ENCODE measurements at regions not wholly inside any gene's neighbourhood (a gene's known extent, or its start where the extent isn't known, plus 50 kb on each side); places are given as distances from the start of the nearest gene placed in this dataset.

GRCh38 chr16:18059089-18059488 is 277.4 kb downstream of the NPIPA8 start:
- Mint-ChIP-seq H3K27me3 (ENCODE audit: insufficient read depth, unreplicated experiment) (no peaks in the 10 kb centered on the region), H3K4me3 (ENCODE audit: unreplicated experiment) (no peak overlapping the region), H3K27ac (ENCODE audit: low read depth, unreplicated experiment) (no peak overlapping the region), H3K4me1 (ENCODE audit: insufficient read depth, unreplicated experiment) (no peaks in the 10 kb centered on the region), H3K9me3 (ENCODE audit: unreplicated experiment) (peaks cover 18% of the 10 kb centered on the region), H3K36me3 (ENCODE audit: insufficient read depth, unreplicated experiment) (no peaks in the 10 kb centered on the region)
- ChIA-PET POLR2A (no interaction called here), CTCF (no interaction called here)
- TF ChIP-seq, protein P1, sequence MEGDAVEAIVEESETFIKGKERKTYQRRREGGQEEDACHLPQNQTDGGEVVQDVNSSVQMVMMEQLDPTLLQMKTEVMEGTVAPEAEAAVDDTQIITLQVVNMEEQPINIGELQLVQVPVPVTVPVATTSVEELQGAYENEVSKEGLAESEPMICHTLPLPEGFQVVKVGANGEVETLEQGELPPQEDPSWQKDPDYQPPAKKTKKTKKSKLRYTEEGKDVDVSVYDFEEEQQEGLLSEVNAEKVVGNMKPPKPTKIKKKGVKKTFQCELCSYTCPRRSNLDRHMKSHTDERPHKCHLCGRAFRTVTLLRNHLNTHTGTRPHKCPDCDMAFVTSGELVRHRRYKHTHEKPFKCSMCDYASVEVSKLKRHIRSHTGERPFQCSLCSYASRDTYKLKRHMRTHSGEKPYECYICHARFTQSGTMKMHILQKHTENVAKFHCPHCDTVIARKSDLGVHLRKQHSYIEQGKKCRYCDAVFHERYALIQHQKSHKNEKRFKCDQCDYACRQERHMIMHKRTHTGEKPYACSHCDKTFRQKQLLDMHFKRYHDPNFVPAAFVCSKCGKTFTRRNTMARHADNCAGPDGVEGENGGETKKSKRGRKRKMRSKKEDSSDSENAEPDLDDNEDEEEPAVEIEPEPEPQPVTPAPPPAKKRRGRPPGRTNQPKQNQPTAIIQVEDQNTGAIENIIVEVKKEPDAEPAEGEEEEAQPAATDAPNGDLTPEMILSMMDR (IDR thresholded peaks at IDR 0.05; ENCODE audit: unreplicated experiment): no peak
- no peak for DNase-seq (ENCODE audit: unreplicated experiment)
- intact Hi-C loops (cut with micrococcal nuclease): no loop called here
- BruUV-seq (replicated peaks): no TSS peak

GRCh38 chr16:18055411-18055916 is 281.1 kb downstream of the NPIPA8 start:
- Mint-ChIP-seq H3K4me3 (ENCODE audit: unreplicated experiment) (no peak overlapping the region), H3K36me3 (ENCODE audit: insufficient read depth, unreplicated experiment) (no peaks in the 10 kb centered on the region), H3K27ac (ENCODE audit: low read depth, unreplicated experiment) (no peak overlapping the region), H3K9me3 (ENCODE audit: unreplicated experiment) (peaks cover 34% of the 10 kb centered on the region), H3K27me3 (ENCODE audit: insufficient read depth, unreplicated experiment) (no peaks in the 10 kb centered on the region), H3K4me1 (ENCODE audit: insufficient read depth, unreplicated experiment) (no peaks in the 10 kb centered on the region)
- BruUV-seq (replicated peaks): no TSS peak
- TF ChIP-seq, protein P1 (IDR thresholded peaks at IDR 0.05; ENCODE audit: unreplicated experiment): no peak
- CTCF ChIA-PET: no interaction called here
- POLR2A ChIA-PET: no interaction called here
- intact Hi-C loops (cut with micrococcal nuclease): no loop called here
- DNase-seq (ENCODE audit: unreplicated experiment): no peak

GRCh38 chr16:18050777-18051176 is 285.8 kb downstream of the NPIPA8 start:
- Mint-ChIP-seq H3K36me3 (ENCODE audit: insufficient read depth, unreplicated experiment) (no peaks in the 10 kb centered on the region), H3K9me3 (ENCODE audit: unreplicated experiment) (peaks cover 16% of the 10 kb centered on the region), H3K4me1 (ENCODE audit: insufficient read depth, unreplicated experiment) (no peaks in the 10 kb centered on the region), H3K4me3 (ENCODE audit: unreplicated experiment) (no peak overlapping the region), H3K27me3 (ENCODE audit: insufficient read depth, unreplicated experiment) (no peaks in the 10 kb centered on the region), H3K27ac (ENCODE audit: low read depth, unreplicated experiment) (no peak overlapping the region)
- no peak for DNase-seq (ENCODE audit: unreplicated experiment)
- POLR2A ChIA-PET: no interaction called here
- BruUV-seq (replicated peaks): no TSS peak
- TF ChIP-seq, protein P1 (IDR thresholded peaks at IDR 0.05; ENCODE audit: unreplicated experiment): no peak
- intact Hi-C loops (cut with micrococcal nuclease): no loop called here
- CTCF ChIA-PET: no interaction called here

DNA sequence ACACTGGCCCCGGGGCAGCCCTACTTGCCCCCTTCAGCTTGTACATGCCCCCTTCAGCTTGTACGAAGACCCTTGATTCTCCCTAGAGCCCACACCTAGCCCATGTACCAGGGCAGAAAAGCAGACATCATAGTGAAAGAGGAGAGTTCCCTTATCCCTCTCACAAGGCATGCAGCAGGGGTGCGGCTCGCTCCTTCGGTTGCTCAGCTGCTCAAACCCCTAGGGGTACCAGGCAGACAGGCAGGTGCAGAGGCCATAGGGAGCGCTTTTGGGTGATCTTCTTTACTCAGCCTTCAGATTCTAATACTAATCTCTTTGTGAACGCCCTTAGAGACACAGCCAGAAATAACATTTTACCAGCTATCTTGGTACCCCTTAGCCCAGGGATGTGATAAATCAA is 286.3 kb downstream of the NPIPA8 start:
- ChIA-PET CTCF (no interaction called here), POLR2A (interaction anchor here (0.6 kb wide), 1 partner anchor 740 kb away, joined by 5 read pairs; the partner anchor contains the start of gene RPS15A)
- H3K4me3 Mint-ChIP-seq (ENCODE audit: unreplicated experiment): no peak overlapping the region
- H3K4me1 Mint-ChIP-seq (ENCODE audit: insufficient read depth, unreplicated experiment): no peaks in the 10 kb centered on the region
- H3K36me3 Mint-ChIP-seq (ENCODE audit: insufficient read depth, unreplicated experiment): no peaks in the 10 kb centered on the region
- intact Hi-C loops (cut with micrococcal nuclease): no loop called here
- H3K27me3 Mint-ChIP-seq (ENCODE audit: insufficient read depth, unreplicated experiment): no peaks in the 10 kb centered on the region
- peaks cover 16% of the 10 kb centered on the region for H3K9me3 Mint-ChIP-seq (ENCODE audit: unreplicated experiment)
- no peak for DNase-seq (ENCODE audit: unreplicated experiment)
- no peak overlapping the region for H3K27ac Mint-ChIP-seq (ENCODE audit: low read depth, unreplicated experiment)
- TF ChIP-seq, protein P1 (IDR thresholded peaks at IDR 0.05; ENCODE audit: unreplicated experiment): no peak
- BruUV-seq (replicated peaks): no TSS peak

Data from MCF 10A (cell line).